Skeletal muscle tissue (tissue), 3 donors: ENCODE measurements at regions not wholly inside any gene's neighbourhood (a gene's known extent, or its start where the extent isn't known, plus 50 kb on each side); places are given as distances from the start of the nearest gene placed in this dataset.
"Not testable (repeated sequence)": the region's sequence is repeated elsewhere in the genome, so short reads cannot be mapped to it uniquely, and the experiment has no call there.

Experiments
- H3K27ac ChIP-seq: one replicate; pipeline ENCODE4 v1.7.0; 2013; ENCODE audit warnings: mild to moderate bottlenecking, low read depth, low read length, inconsistent platforms
- H3K27me3 ChIP-seq, 3 donors: one replicate each; pipeline ENCODE4 v1.7.0; 2013; ENCODE audit warnings: low read length in 3 of 3; ENCODE audit not compliant: control insufficient read depth in 3 of 3, insufficient read depth in 3 of 3
- H3K36me3 ChIP-seq, 3 donors: one replicate each; pipeline ENCODE4 v1.7.0; 2013; ENCODE audit warnings: low read length in 3 of 3; ENCODE audit not compliant: control insufficient read depth in 3 of 3, insufficient read depth in 3 of 3
- H3K4me1 ChIP-seq, 3 donors: one replicate each; pipeline ENCODE4 v1.7.0; 2013; ENCODE audit warnings: low read length in 3 of 3, mild to moderate bottlenecking in 3 of 3; ENCODE audit not compliant: control insufficient read depth in 3 of 3, insufficient read depth in 3 of 3
- H3K4me3 ChIP-seq, 3 donors: one replicate each; pipeline ENCODE4 v1.7.0; 2013; ENCODE audit warnings: low read length in 3 of 3
- H3K9ac ChIP-seq, 3 donors: one replicate each; pipeline ENCODE4 v1.7.0; 2013; ENCODE audit warnings: low read length in 3 of 3, mild to moderate bottlenecking in 3 of 3, moderate library complexity in 2 of 3, low read depth in 1 of 3
- H3K9me3 ChIP-seq, 3 donors: one replicate each; pipeline ENCODE4 v1.7.0; 2013; ENCODE audit warnings: low read length in 3 of 3; ENCODE audit not compliant: control insufficient read depth in 3 of 3
- donor health status: Osteomylitis.

DNA sequence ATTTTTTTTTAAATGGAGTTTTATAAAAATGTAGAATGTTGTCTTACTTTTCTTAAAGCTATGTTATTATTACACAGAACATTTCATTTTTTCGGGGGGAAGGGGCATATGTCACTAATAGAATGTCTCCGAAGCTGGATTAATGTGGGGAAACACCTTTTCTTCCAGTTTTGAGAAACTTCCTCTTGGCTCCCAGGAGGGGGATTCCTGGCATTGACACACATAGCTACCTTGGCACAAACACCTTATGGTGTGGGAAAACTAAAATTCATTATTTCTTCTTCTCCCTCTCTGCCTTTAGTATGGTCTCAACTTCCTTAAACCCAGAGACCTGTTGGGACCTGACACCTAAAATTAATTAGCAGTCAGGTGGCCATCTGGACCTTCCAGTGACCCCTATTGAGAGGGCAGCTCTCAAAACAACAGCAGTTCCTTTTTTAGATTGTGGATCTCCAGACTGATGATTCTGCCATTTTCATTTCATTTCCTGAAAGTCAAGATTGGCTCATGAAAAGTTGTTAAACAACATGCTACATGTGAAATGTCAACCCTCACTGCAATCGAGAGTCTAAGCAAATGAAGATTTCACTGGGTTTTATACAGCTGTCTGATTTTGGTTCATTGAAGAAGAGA is 70.1 kb upstream of the EDEM3 start:
- H3K27me3 ChIP-seq: no peaks in the 10 kb centered on the region
- H3K9me3 ChIP-seq: no peaks in the 10 kb centered on the region
- peaks cover 69 to 79% (median 73%) of the 10 kb centered on the region in 3 donors for H3K4me1 ChIP-seq
- peaks cover 2 to 8% (median 7%) of the 10 kb centered on the region in 3 donors for H3K36me3 ChIP-seq
- no peak overlapping the region for H3K4me3 ChIP-seq
- no peak overlapping the region for H3K9ac ChIP-seq
- H3K27ac ChIP-seq: peak overlapping the region; percentile 88

DNA sequence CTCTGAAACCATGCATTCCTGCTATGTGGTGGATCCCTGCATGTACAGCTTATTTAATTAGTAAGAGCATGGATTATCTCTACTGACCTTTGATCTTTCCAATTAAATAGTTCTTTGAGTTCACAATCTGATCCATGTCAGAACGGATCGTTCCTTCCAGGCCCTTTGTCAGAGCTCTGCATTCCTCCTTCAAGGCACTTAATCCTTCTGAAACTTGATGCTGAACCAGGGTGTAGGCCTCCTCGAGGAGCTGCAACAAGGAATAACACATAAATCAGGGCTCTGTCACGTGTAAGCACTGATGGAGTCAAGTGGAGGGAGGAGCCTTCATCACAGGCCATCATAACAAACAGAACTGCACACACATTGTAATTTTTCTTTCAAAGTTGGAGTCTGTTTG is 68.4 kb upstream of the EDEM3 start:
- Histone ChIP-seq H3K4me3 (no peak overlapping the region), H3K27me3 (no peaks in the 10 kb centered on the region), H3K27ac (peak overlapping the region; percentile 88), H3K4me1 (peaks cover 56 to 65% (median 62%) of the 10 kb centered on the region in 3 donors), H3K36me3 (peaks cover 7 to 8% (median 8%) of the 10 kb centered on the region in 3 donors), H3K9ac (no peak overlapping the region), H3K9me3 (no peaks in the 10 kb centered on the region)

DNA sequence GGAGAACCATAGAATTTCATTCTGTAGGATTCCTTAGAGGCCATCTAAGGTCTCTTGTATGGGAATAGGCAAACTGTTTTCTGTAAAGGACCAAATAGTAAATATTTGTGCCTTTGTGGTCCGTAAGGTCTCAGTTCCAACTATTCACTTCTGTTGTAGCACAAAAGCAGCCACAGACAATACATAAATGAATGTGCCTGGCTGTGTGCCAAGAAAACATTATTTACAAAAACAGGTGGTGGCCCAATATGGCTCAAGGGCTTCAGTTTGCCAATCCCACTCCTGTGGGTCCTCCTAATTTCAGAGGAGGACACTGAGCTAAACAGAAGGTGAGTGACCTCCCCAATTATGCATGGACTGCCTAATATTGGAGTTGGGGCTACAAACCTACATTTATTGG is 67.6 kb upstream of the EDEM3 start:
- Histone ChIP-seq H3K9ac (no peak overlapping the region), H3K27me3 (no peaks in the 10 kb centered on the region), H3K27ac (peak overlapping the region; percentile 88), H3K36me3 (peaks cover 7 to 8% (median 8%) of the 10 kb centered on the region in 3 donors), H3K4me3 (no peak overlapping the region), H3K9me3 (no peaks in the 10 kb centered on the region), H3K4me1 (peaks cover 50 to 58% (median 55%) of the 10 kb centered on the region in 3 donors)

DNA sequence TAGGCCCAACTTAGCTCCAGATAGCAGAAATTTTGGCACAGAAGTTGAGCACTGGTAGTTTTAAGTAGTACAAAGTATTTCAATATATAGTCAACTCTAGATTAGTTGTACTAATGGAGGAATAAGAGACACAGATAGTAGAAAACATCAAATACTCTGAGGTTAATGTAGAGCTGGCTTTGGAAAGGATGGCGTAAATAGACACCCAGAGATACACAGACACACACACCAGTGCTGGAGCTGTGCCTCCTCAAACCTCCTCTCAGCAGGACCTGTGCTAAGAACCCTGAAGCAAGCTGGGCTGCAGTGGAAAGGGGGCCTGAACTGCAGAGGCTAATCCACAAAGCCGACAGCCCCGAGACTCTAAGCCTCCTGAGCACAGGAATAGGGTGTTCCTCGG is 67.0 kb upstream of the EDEM3 start:
- Histone ChIP-seq H3K9ac (no peak overlapping the region), H3K36me3 (peaks cover 7 to 8% (median 8%) of the 10 kb centered on the region in 3 donors), H3K4me1 (peaks cover 44 to 52% (median 50%) of the 10 kb centered on the region in 3 donors), H3K4me3 (no peak overlapping the region), H3K27ac (peak overlapping the region; percentile 88), H3K27me3 (no peaks in the 10 kb centered on the region), H3K9me3 (no peaks in the 10 kb centered on the region)

DNA sequence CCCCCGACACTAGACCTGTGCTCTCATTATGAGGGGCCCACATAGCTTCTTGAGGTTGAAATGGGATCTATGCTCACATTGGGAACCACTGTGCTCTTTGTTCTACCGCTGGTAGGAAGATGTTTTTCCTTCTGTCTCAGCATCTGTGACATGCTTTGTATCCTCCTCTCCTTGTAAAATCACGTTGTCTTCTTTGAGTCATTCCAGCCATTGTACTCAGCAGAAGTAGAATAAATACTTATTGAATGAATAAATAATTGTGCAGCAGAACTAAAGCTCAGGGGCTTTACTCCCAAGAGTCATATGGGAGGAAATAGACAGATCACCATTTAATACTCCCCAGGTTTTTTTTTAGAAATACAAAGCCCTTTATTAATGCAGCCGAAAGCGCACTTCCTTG is 66.3 kb upstream of the EDEM3 start:
- no peaks in the 10 kb centered on the region for H3K27me3 ChIP-seq
- H3K4me3 ChIP-seq: no peak overlapping the region
- no peaks in the 10 kb centered on the region for H3K9me3 ChIP-seq
- H3K4me1 ChIP-seq: peaks cover 37 to 45% (median 44%) of the 10 kb centered on the region in 3 donors
- H3K36me3 ChIP-seq: peaks cover 7 to 8% (median 8%) of the 10 kb centered on the region in 3 donors
- no peak overlapping the region for H3K9ac ChIP-seq
- H3K27ac ChIP-seq: no peak overlapping the region

DNA sequence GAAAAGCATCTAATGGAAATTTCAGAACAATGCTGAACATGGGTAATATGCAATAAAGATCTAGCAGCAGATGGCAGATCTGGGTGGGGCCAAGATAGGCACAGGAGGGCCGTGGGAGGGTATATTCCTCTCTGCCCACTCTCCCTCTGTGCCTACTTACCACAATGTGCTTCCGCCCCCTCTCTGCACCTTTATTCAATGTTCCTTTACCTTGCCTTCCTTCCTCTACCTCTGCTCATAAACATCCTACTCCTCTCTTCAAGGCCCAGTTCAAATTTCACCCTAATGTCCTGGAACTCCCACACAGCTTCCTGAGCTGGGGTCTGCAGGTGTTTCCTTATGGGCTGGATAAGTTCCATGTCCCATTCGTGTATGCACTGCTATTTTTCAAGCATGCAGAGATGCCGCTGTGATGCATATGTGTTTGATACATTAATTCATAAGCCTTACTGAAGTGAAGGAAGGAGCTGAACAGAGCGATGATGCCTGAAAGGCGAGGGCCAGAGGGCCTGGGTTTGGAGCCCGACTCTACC is 65.6 kb upstream of the EDEM3 start:
- peaks cover 7 to 8% (median 8%) of the 10 kb centered on the region in 3 donors for H3K36me3 ChIP-seq

DNA sequence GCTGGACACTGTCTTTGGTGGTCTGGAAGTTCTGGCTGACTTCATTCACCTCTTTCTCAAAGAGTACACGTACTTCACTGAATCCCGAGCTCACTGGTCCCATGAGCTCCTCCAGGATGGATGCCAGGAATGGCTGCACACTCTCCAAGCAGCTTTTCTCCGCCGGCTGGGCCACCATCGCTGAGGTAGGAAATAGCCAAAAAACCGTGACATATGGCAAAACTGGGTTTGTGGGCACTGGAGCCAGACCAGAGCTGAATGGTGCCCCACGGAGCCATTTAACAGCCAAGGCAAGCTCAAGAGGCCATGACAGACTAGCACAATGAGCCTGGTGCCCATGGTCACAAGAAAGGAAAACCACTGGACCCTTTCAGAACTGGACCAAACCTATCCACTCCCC is 64.0 kb upstream of the EDEM3 start:
- peaks cover 7 to 8% (median 8%) of the 10 kb centered on the region in 3 donors for H3K36me3 ChIP-seq
- peaks cover 22 to 24% (median 23%) of the 10 kb centered on the region in 3 donors for H3K4me1 ChIP-seq
- H3K9ac ChIP-seq: no peak overlapping the region
- H3K4me3 ChIP-seq: no peak overlapping the region
- no peaks in the 10 kb centered on the region for H3K27me3 ChIP-seq
- no peak overlapping the region for H3K27ac ChIP-seq
- no peaks in the 10 kb centered on the region for H3K9me3 ChIP-seq

More for the DNA sequence above, 65.6 kb upstream of the EDEM3 start:
- no peaks in the 10 kb centered on the region for H3K9me3 ChIP-seq
- no peak overlapping the region for H3K4me3 ChIP-seq
- H3K27ac ChIP-seq: no peak overlapping the region
- peaks cover 32 to 38% (median 37%) of the 10 kb centered on the region in 3 donors for H3K4me1 ChIP-seq
- no peaks in the 10 kb centered on the region for H3K27me3 ChIP-seq
- H3K9ac ChIP-seq: no peak overlapping the region

DNA sequence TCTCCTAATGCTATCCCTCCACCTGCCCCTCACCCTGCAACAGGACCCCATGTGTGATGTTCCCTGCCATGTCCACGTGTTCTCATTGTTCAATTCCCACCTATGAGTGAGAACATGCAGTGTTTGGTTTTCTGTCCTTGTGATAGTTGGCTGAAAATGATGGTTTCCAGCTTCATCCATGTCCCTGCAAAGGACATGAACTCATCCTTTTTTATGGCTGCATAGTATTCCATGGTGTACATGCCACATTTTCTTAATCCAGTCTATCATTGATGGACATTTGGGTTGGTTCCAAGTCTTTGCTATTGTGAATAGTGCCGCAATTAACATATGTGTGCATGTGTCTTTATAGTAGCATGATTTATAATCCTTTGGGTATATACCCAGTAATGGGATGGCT is 62.3 kb upstream of the EDEM3 start:
- not testable (repeated sequence) for H3K9me3 ChIP-seq, H3K27me3 ChIP-seq, H3K4me3 ChIP-seq, H3K27ac ChIP-seq, H3K36me3 ChIP-seq, H3K4me1 ChIP-seq, H3K9ac ChIP-seq

DNA sequence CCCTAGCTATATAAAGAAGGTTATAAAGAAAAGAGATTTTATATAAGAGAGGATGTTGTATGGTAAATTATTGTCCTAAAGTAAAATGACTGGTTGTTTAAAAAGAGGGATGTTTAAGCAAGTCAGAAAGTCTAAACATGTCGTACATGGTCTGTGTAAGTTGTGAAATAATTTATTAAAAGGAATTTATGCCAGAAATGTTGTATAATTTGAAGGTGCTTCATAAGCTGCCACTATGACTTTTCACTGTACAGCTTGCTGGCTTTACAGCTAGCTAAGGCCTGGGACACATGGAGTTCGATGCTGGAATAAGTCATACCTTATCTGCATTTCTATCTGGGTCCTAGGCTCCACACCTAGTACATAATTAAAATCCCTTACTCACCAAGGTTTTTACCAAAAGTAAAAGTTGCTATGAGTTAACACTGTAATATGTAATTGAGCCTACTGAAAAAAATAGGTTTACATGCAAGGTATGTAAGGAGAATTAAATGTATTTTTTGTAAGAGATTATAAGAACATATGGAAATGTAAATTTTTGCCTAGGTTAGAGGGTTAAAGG is 59.0 kb upstream of the EDEM3 start:
- no peaks in the 10 kb centered on the region for H3K36me3 ChIP-seq
- H3K4me3 ChIP-seq: no peak overlapping the region
- no peak overlapping the region for H3K27ac ChIP-seq
- no peaks in the 10 kb centered on the region for H3K9me3 ChIP-seq
- no peaks in the 10 kb centered on the region for H3K27me3 ChIP-seq
- peaks cover 4 to 16% (median 15%) of the 10 kb centered on the region in 3 donors for H3K4me1 ChIP-seq
- H3K9ac ChIP-seq: no peak overlapping the region

DNA sequence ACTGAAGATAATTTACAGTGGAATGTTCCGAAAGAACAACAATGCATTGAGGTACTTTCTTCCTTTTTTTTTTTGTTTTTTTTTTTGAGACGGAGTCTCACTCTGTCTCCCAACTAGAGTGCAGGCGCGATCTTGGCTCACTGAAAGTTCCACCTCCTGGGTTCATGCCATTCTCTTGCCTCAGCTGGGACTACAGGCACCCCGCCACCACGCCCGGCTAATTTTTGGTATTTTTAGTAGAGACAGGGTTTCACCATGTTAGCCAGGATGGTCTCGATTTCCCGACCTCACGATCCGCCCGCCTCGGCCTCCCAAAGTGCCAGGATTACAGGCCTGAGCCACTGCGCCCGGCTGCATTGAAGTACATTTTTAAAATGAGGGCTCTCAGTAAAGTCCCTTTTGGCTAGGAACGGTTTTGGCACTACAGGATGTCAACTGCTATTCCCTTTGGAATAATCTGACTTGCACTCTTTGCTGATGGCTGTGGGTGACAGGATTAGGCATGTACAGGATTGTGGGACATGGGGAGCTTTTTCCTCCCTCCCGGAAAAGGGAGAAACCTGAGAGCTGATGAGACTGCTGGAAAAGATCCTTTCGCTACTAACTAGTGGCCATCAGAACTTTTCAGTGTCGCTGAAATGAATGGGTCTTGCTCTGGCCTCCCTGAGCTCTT is 56.9 kb upstream of the EDEM3 start:
- Histone ChIP-seq H3K4me3 (peak overlapping the region in 1 of 3 donors; percentile 23), H3K9me3 (no peaks in the 10 kb centered on the region), H3K9ac (peak overlapping the region in 2 of 3 donors; percentile 34 to 65), H3K27me3 (no peaks in the 10 kb centered on the region), H3K27ac (peak overlapping the region; percentile 76), H3K4me1 (peaks cover 4 to 16% (median 15%) of the 10 kb centered on the region in 3 donors), H3K36me3 (peaks cover 0 to 6% (median 5%) of the 10 kb centered on the region in 3 donors)
